ENCODE measurements at regions not wholly inside any gene's neighbourhood (a gene's known extent, or its start where the extent isn't known, plus 50 kb on each side); places are given as distances from the start of the nearest gene placed in this dataset.

GRCh38 chr4:111540671-111541070 is 604.6 kb upstream of the FAM241A start:
- ATAC-seq (no peak), DNase-seq (no peak)
- Mint-ChIP-seq H3K4me3 (no peak overlapping the region), H3K36me3 (ENCODE audit: low read depth) (no peaks in the 10 kb centered on the region), H3K4me1 (no peaks in the 10 kb centered on the region), H3K27ac (no peak overlapping the region), H3K27me3 (no peaks in the 10 kb centered on the region)
- H3K9me3 ChIP-seq (ENCODE audit: control insufficient read depth, low read length, poor library complexity, severe bottlenecking), result no peaks in the 10 kb centered on the region

GRCh38 chr4:111542056-111542455 is 603.2 kb upstream of the FAM241A start:
- H3K4me1 Mint-ChIP-seq, result no peaks in the 10 kb centered on the region
- ATAC-seq (no peak), DNase-seq (no peak)
- no peaks in the 10 kb centered on the region for H3K36me3 Mint-ChIP-seq (ENCODE audit: low read depth)
- no peak overlapping the region for H3K27ac Mint-ChIP-seq
- no peaks in the 10 kb centered on the region for H3K9me3 ChIP-seq (ENCODE audit: control insufficient read depth, low read length, poor library complexity, severe bottlenecking)
- no peak overlapping the region for H3K4me3 Mint-ChIP-seq
- no peaks in the 10 kb centered on the region for H3K27me3 Mint-ChIP-seq

- no peaks in the 10 kb centered on the region for H3K36me3 Mint-ChIP-seq (ENCODE audit: low read depth)
- no peaks in the 10 kb centered on the region for H3K4me1 Mint-ChIP-seq
- no peaks in the 10 kb centered on the region for H3K27me3 Mint-ChIP-seq
- H3K4me3 Mint-ChIP-seq, result no peak overlapping the region
- DNase-seq (no peak), ATAC-seq (no peak)
- H3K27ac Mint-ChIP-seq, result no peak overlapping the region
- no peaks in the 10 kb centered on the region for H3K9me3 ChIP-seq (ENCODE audit: control insufficient read depth, low read length, poor library complexity, severe bottlenecking)
These were observed 598.4 kb upstream of the FAM241A start for GRCh38 chr4:111546881-111547280.

- Mint-ChIP-seq H3K4me3 (no peak overlapping the region), H3K27ac (no peak overlapping the region), H3K27me3 (no peaks in the 10 kb centered on the region), H3K36me3 (ENCODE audit: low read depth) (peaks cover 4% of the 10 kb centered on the region), H3K4me1 (no peaks in the 10 kb centered on the region)
- ATAC-seq (no peak), DNase-seq (no peak)
- H3K9me3 ChIP-seq (ENCODE audit: control insufficient read depth, low read length, poor library complexity, severe bottlenecking), result no peaks in the 10 kb centered on the region
These were observed 589.0 kb upstream of the FAM241A start for GRCh38 chr4:111556141-111556781.

GRCh38 chr4:111556851-111557250 is 588.4 kb upstream of the FAM241A start:
- DNase-seq (no peak), ATAC-seq (no peak)
- no peaks in the 10 kb centered on the region for H3K9me3 ChIP-seq (ENCODE audit: control insufficient read depth, low read length, poor library complexity, severe bottlenecking)
- no peak overlapping the region for H3K4me3 Mint-ChIP-seq
- no peaks in the 10 kb centered on the region for H3K4me1 Mint-ChIP-seq
- H3K27me3 Mint-ChIP-seq, result no peaks in the 10 kb centered on the region
- H3K27ac Mint-ChIP-seq, result no peak overlapping the region
- H3K36me3 Mint-ChIP-seq (ENCODE audit: low read depth), result peaks cover 4% of the 10 kb centered on the region

GRCh38 chr4:111562826-111563225 is 582.4 kb upstream of the FAM241A start:
- Mint-ChIP-seq H3K36me3 (ENCODE audit: low read depth) (peaks cover 4% of the 10 kb centered on the region), H3K4me1 (no peaks in the 10 kb centered on the region), H3K27ac (no peak overlapping the region), H3K4me3 (no peak overlapping the region), H3K27me3 (no peaks in the 10 kb centered on the region)
- ATAC-seq, result no peak
- DNase-seq, result no peak
- no peaks in the 10 kb centered on the region for H3K9me3 ChIP-seq (ENCODE audit: control insufficient read depth, low read length, poor library complexity, severe bottlenecking)

- ATAC-seq (no peak), DNase-seq (no peak)
- no peaks in the 10 kb centered on the region for H3K9me3 ChIP-seq (ENCODE audit: control insufficient read depth, low read length, poor library complexity, severe bottlenecking)
- H3K27me3 Mint-ChIP-seq, result no peaks in the 10 kb centered on the region
- no peak overlapping the region for H3K27ac Mint-ChIP-seq
- H3K4me1 Mint-ChIP-seq, result no peaks in the 10 kb centered on the region
- no peaks in the 10 kb centered on the region for H3K36me3 Mint-ChIP-seq (ENCODE audit: low read depth)
- H3K4me3 Mint-ChIP-seq, result no peak overlapping the region
These were observed 572.8 kb upstream of the FAM241A start for GRCh38 chr4:111572470-111572869.

- H3K4me3 Mint-ChIP-seq, result no peak overlapping the region
- H3K4me1 Mint-ChIP-seq, result no peaks in the 10 kb centered on the region
- H3K36me3 Mint-ChIP-seq (ENCODE audit: low read depth), result no peaks in the 10 kb centered on the region
- DNase-seq, result no peak
- ATAC-seq, result no peak
- no peaks in the 10 kb centered on the region for H3K27me3 Mint-ChIP-seq
- H3K27ac Mint-ChIP-seq, result no peak overlapping the region
- no peaks in the 10 kb centered on the region for H3K9me3 ChIP-seq (ENCODE audit: control insufficient read depth, low read length, poor library complexity, severe bottlenecking)
These were observed 571.9 kb upstream of the FAM241A start for GRCh38 chr4:111573386-111573785.

- no peak for DNase-seq
- Mint-ChIP-seq H3K27ac (no peak overlapping the region), H3K4me1 (no peaks in the 10 kb centered on the region), H3K4me3 (no peak overlapping the region), H3K27me3 (no peaks in the 10 kb centered on the region), H3K36me3 (ENCODE audit: low read depth) (no peaks in the 10 kb centered on the region)
- no peak for ATAC-seq
- no peaks in the 10 kb centered on the region for H3K9me3 ChIP-seq (ENCODE audit: control insufficient read depth, low read length, poor library complexity, severe bottlenecking)
These were observed 565.5 kb upstream of the FAM241A start for GRCh38 chr4:111579767-111580166.

GRCh38 chr4:111595456-111595855 is 549.8 kb upstream of the FAM241A start:
- ATAC-seq, result no peak
- Mint-ChIP-seq H3K27me3 (no peaks in the 10 kb centered on the region), H3K4me1 (no peaks in the 10 kb centered on the region)

GRCh38 chr4:111596491-111596890 is 548.8 kb upstream of the FAM241A start:
- no peaks in the 10 kb centered on the region for H3K9me3 ChIP-seq (ENCODE audit: control insufficient read depth, low read length, poor library complexity, severe bottlenecking)
- Mint-ChIP-seq H3K4me3 (no peak overlapping the region), H3K27ac (no peak overlapping the region), H3K27me3 (no peaks in the 10 kb centered on the region), H3K4me1 (no peaks in the 10 kb centered on the region), H3K36me3 (ENCODE audit: low read depth) (no peaks in the 10 kb centered on the region)
- ATAC-seq (no peak), DNase-seq (no peak)

More at GRCh38 chr4:111595456-111595855, 549.8 kb upstream of the FAM241A start:
- no peak for DNase-seq
- Mint-ChIP-seq H3K4me3 (no peak overlapping the region), H3K36me3 (ENCODE audit: low read depth) (no peaks in the 10 kb centered on the region), H3K27ac (no peak overlapping the region)
- no peaks in the 10 kb centered on the region for H3K9me3 ChIP-seq (ENCODE audit: control insufficient read depth, low read length, poor library complexity, severe bottlenecking)

- Mint-ChIP-seq H3K4me3 (no peak overlapping the region), H3K27ac (no peak overlapping the region), H3K4me1 (no peaks in the 10 kb centered on the region), H3K27me3 (no peaks in the 10 kb centered on the region), H3K36me3 (ENCODE audit: low read depth) (no peaks in the 10 kb centered on the region)
- DNase-seq (no peak), ATAC-seq (no peak)
- H3K9me3 ChIP-seq (ENCODE audit: control insufficient read depth, low read length, poor library complexity, severe bottlenecking), result no peaks in the 10 kb centered on the region
These were observed 543.6 kb upstream of the FAM241A start for GRCh38 chr4:111601671-111602070.

GRCh38 chr4:111602848-111603247 is 542.4 kb upstream of the FAM241A start:
- no peaks in the 10 kb centered on the region for H3K36me3 Mint-ChIP-seq (ENCODE audit: low read depth)
- no peak overlapping the region for H3K4me3 Mint-ChIP-seq
- DNase-seq (no peak), ATAC-seq (no peak)
- no peaks in the 10 kb centered on the region for H3K9me3 ChIP-seq (ENCODE audit: control insufficient read depth, low read length, poor library complexity, severe bottlenecking)
- no peaks in the 10 kb centered on the region for H3K4me1 Mint-ChIP-seq
- H3K27me3 Mint-ChIP-seq, result no peaks in the 10 kb centered on the region
- no peak overlapping the region for H3K27ac Mint-ChIP-seq

GRCh38 chr4:111605111-111605510 is 540.1 kb upstream of the FAM241A start:
- DNase-seq (no peak), ATAC-seq (no peak)
- H3K27ac Mint-ChIP-seq, result no peak overlapping the region
- no peaks in the 10 kb centered on the region for H3K27me3 Mint-ChIP-seq
- no peak overlapping the region for H3K4me3 Mint-ChIP-seq
- H3K4me1 Mint-ChIP-seq, result no peaks in the 10 kb centered on the region
- H3K9me3 ChIP-seq (ENCODE audit: control insufficient read depth, low read length, poor library complexity, severe bottlenecking), result no peaks in the 10 kb centered on the region
- no peaks in the 10 kb centered on the region for H3K36me3 Mint-ChIP-seq (ENCODE audit: low read depth)
